Hematopoietic multipotent progenitor cell treated with erythropoietin and hydrocortisone succinate and interleukin-3 and kit ligand, for 8 days (in vitro differentiated cells): ENCODE measurements at regions not wholly inside any gene's neighbourhood (a gene's known extent, or its start where the extent isn't known, plus 50 kb on each side); places are given as distances from the start of the nearest gene placed in this dataset.
"Not testable (repeated sequence)": the region's sequence is repeated elsewhere in the genome, so short reads cannot be mapped to it uniquely, and the experiment has no call there.

Experiments used
- DNase-seq: peaks from one replicate; pipeline ENCODE4 v3.0.0-alpha.2; 2015

- no peak for DNase-seq
Observed at GRCh38 chr10:130932326-130933007, 379.1 kb downstream of the TCERG1L start.

GRCh38 chr10:130933008-130933390 lies 378.5 kb downstream of the TCERG1L start:
- DNase-seq = no peak

- DNase-seq = no peak
Observed at GRCh38 chr10:130934293-130935127, 377.0 kb downstream of the TCERG1L start.

- DNase-seq = no peak
Observed at GRCh38 chr10:130935128-130935439, 376.4 kb downstream of the TCERG1L start.

GRCh38 chr10:130935897-130936550 lies 375.5 kb downstream of the TCERG1L start:
- no peak for DNase-seq

- no peak for DNase-seq
Observed at GRCh38 chr10:130936851-130937250, 374.7 kb downstream of the TCERG1L start.

GRCh38 chr10:130938051-130938450 lies 373.5 kb downstream of the TCERG1L start:
- DNase-seq = no peak

GRCh38 chr10:130938891-130939290 lies 372.6 kb downstream of the TCERG1L start:
- DNase-seq = not testable (repeated sequence)

GRCh38 chr10:130941886-130942285 lies 369.6 kb downstream of the TCERG1L start:
- no peak for DNase-seq

GRCh38 chr10:130952086-130952485 lies 359.4 kb downstream of the TCERG1L start:
- DNase-seq = no peak

GRCh38 chr10:130954326-130954905 lies 357.1 kb downstream of the TCERG1L start:
- no peak for DNase-seq

- DNase-seq = no peak
Observed at GRCh38 chr10:130956251-130956650, 355.3 kb downstream of the TCERG1L start.

GRCh38 chr10:130957423-130957822 lies 354.1 kb downstream of the TCERG1L start:
- DNase-seq = no peak

- DNase-seq = no peak
Observed at GRCh38 chr10:130958003-130958402, 353.5 kb downstream of the TCERG1L start.

GRCh38 chr10:130958981-130959751 lies 352.4 kb downstream of the TCERG1L start:
- no peak for DNase-seq

GRCh38 chr10:130959752-130960195 lies 351.7 kb downstream of the TCERG1L start:
- DNase-seq = no peak

GRCh38 chr10:130960531-130960930 lies 351.0 kb downstream of the TCERG1L start:
- no peak for DNase-seq

GRCh38 chr10:130961506-130962239 lies 349.8 kb downstream of the TCERG1L start:
- no peak for DNase-seq

- no peak for DNase-seq
Observed at GRCh38 chr10:130962240-130963051, 349.1 kb downstream of the TCERG1L start.

GRCh38 chr10:130963052-130963393 lies 348.5 kb downstream of the TCERG1L start:
- no peak for DNase-seq
